ENCODE measurements at regions not wholly inside any gene's neighbourhood (a gene's known extent, or its start where the extent isn't known, plus 50 kb on each side); places are given as distances from the start of the nearest gene placed in this dataset.
"Not testable (repeated sequence)": the region's sequence is repeated elsewhere in the genome, so short reads cannot be mapped to it uniquely, and the experiment has no call there.

- DNase-seq: no peak
Measured at GRCh38 chr17:63267846-63268245, 178.3 kb downstream of the CYB561 start.

- DNase-seq: no peak
Measured at GRCh38 chr17:63268827-63269226, 177.3 kb downstream of the CYB561 start.

GRCh38 chr17:63270610-63271009 lies 175.5 kb downstream of the CYB561 start:
- DNase-seq: no peak

- no peak for DNase-seq
Measured at GRCh38 chr17:63274146-63274545, 172.0 kb downstream of the CYB561 start.

- peak; percentile 73 for DNase-seq
Measured at GRCh38 chr17:63275318-63275970, 170.7 kb downstream of the CYB561 start.

- no peak for DNase-seq
Measured at GRCh38 chr17:63275971-63276745, 169.9 kb downstream of the CYB561 start.

GRCh38 chr17:63276821-63277220 lies 169.3 kb downstream of the CYB561 start:
- DNase-seq: no peak

GRCh38 chr17:63277629-63278028 lies 168.5 kb downstream of the CYB561 start:
- no peak for DNase-seq

- DNase-seq: peak; percentile 24
Measured at GRCh38 chr17:63278728-63279442, 167.2 kb downstream of the CYB561 start.

GRCh38 chr17:63279498-63280230 lies 166.4 kb downstream of the CYB561 start:
- DNase-seq: peak; percentile 30

- no peak for DNase-seq
Measured at GRCh38 chr17:63282455-63282854, 163.7 kb downstream of the CYB561 start.

GRCh38 chr17:63285551-63285950 lies 160.6 kb downstream of the CYB561 start:
- DNase-seq: no peak

- no peak for DNase-seq
Measured at GRCh38 chr17:63286254-63286653, 159.9 kb downstream of the CYB561 start.

- not testable (repeated sequence) for DNase-seq
Measured at GRCh38 chr17:63287006-63287405, 159.1 kb downstream of the CYB561 start.

GRCh38 chr17:63289931-63290330 lies 156.2 kb downstream of the CYB561 start:
- no peak for DNase-seq

- DNase-seq: no peak
Measured at GRCh38 chr17:63290351-63290750, 155.8 kb downstream of the CYB561 start.

GRCh38 chr17:63290784-63291183 lies 155.3 kb downstream of the CYB561 start:
- no peak for DNase-seq

GRCh38 chr17:63291258-63291657 lies 154.8 kb downstream of the CYB561 start:
- no peak for DNase-seq

- DNase-seq: no peak
Measured at GRCh38 chr17:63292421-63292820, 153.7 kb downstream of the CYB561 start.

- DNase-seq: no peak
Measured at GRCh38 chr17:63293323-63294075, 152.6 kb downstream of the CYB561 start.

- DNase-seq: no peak
Measured at GRCh38 chr17:63294776-63295175, 151.3 kb downstream of the CYB561 start.

- no peak for DNase-seq
Measured at GRCh38 chr17:63295288-63295687, 150.8 kb downstream of the CYB561 start.

Measured in activated CD4-positive, alpha-beta T cell treated with anti-CD3 and anti-CD28 coated beads, Interleukin-10, Interleukin-2, amounts not matched to agents 100 ng/mL and 50 ng/mL, durations not matched to agents 16 hours and 8 hours (primary cell).